ENCODE measurements at regions not wholly inside any gene's neighbourhood (a gene's known extent, or its start where the extent isn't known, plus 50 kb on each side); places are given as distances from the start of the nearest gene placed in this dataset.

GRCh38 chr1:224505454-224506093, 71.0 kb upstream of the WDR26 start:
- DNase-seq: no peak

- DNase-seq: no peak
Observed at GRCh38 chr1:224506141-224506814, 71.7 kb upstream of the WDR26 start.

GRCh38 chr1:224507771-224508523, 73.3 kb upstream of the WDR26 start:
- DNase-seq: no peak

- DNase-seq: no peak
Observed at GRCh38 chr1:224509907-224510306, 75.3 kb upstream of the WDR26 start.

- no peak for DNase-seq
Observed at GRCh38 chr1:224510880-224511645, 76.5 kb upstream of the WDR26 start.

- DNase-seq: no peak
Observed at GRCh38 chr1:224512600-224513151, 78.1 kb upstream of the WDR26 start.

- no peak for DNase-seq
Observed at GRCh38 chr1:224513383-224513782, 78.8 kb upstream of the WDR26 start.

GRCh38 chr1:224513787-224514209, 79.2 kb upstream of the WDR26 start:
- DNase-seq: peak; percentile 21

- no peak for DNase-seq
Observed at GRCh38 chr1:224517171-224517570, 82.6 kb upstream of the WDR26 start.

GRCh38 chr1:224518528-224518927, 83.9 kb upstream of the WDR26 start:
- DNase-seq: no peak

- no peak for DNase-seq
Observed at GRCh38 chr1:224519874-224520273, 85.3 kb upstream of the WDR26 start.

GRCh38 chr1:224520808-224521207, 86.2 kb upstream of the WDR26 start:
- DNase-seq: no peak

GRCh38 chr1:224521904-224522734, 87.5 kb upstream of the WDR26 start:
- no peak for DNase-seq

GRCh38 chr1:224523676-224524075, 89.1 kb upstream of the WDR26 start:
- DNase-seq: no peak

- DNase-seq: no peak
Observed at GRCh38 chr1:224524679-224525078, 90.1 kb upstream of the WDR26 start.

- no peak for DNase-seq
Observed at GRCh38 chr1:224525411-224526040, 90.6 kb upstream of the CNIH3 start.

GRCh38 chr1:224526771-224527170, 89.3 kb upstream of the CNIH3 start:
- DNase-seq: no peak

- no peak for DNase-seq
Observed at GRCh38 chr1:224528900-224529299, 87.2 kb upstream of the CNIH3 start.

GRCh38 chr1:224529844-224530243, 86.3 kb upstream of the CNIH3 start:
- DNase-seq: no peak

GRCh38 chr1:224533517-224533916, 82.6 kb upstream of the CNIH3 start:
- no peak for DNase-seq

- DNase-seq: no peak
Observed at GRCh38 chr1:224534731-224535130, 81.4 kb upstream of the CNIH3 start.

- no peak for DNase-seq
Observed at GRCh38 chr1:224535641-224536040, 80.5 kb upstream of the CNIH3 start.

Data from SHP77 treated with DMSO at 0.1 percent for 48 hours (cell line).